ENCODE measurements at regions not wholly inside any gene's neighbourhood (a gene's known extent, or its start where the extent isn't known, plus 50 kb on each side); places are given as distances from the start of the nearest gene placed in this dataset.

DNA sequence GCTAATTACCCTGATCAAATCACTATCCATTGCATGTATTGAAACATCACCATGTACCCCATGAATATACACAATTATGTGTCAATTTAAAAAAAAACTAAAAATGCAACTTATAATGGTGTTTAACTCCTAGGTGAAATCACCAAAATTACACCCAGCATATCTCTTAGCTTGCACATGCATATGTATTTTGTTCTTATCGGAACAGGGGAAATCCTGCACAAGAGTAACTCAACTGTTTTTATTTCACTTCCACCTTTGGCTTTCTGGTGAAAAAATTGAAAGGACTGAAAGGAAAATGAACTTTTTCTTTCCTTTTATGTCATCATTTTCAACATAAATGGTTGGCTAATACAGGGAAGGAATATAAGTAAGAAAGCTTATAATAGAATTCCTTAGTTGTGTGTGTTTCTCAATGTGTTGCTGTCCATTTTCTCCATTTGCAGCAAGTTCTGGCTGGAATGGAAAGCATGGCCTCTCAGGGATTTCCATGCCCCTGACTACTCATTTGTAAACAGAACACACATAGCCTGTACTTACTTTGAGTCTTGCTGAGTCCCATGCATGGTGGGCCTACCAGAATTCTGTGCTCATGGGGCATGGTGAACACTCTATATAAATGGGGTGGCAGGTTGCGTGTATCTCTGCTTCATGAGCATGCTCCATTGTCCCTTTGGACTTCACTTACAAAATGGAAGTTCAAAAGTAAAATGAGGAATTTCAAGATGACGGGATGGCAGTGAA lies 462.0 kb downstream of the HS3ST3B1 start:
- no peak for DNase-seq (ENCODE audit: low read depth)

DNA sequence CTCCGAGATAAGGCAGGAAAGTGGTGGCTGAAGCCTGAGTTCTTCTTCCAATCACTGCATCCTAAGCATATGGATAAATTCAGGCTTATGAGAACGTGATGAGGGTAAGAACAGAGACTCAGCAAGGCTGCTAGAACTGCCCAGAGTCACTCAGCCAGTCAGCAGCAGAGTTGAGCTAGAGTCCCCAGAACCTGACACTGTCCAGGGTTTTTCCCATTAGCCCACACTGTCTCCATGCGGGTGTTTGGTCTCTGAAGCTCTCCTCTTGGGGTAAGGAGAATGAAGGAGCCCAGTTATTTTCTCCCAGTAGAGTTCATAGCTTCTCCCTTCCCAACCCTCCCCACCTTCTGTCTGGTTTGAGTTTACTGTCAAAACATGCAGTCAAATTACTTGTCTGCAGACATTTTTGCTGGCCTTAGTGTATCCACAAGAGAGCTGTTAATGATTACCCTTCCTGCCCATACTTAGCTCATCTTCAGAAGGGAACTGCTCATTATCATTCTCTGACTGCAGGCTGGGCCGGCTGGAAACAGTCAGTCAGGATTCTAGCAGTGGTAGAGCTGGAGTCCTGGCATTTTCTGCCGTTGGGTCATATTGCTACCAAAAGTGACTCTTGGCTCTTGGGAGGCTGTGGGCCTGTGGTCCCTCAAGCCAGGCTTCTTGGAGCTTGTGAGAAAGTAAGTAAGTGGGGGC lies 460.0 kb downstream of the HS3ST3B1 start:
- no peak for DNase-seq (ENCODE audit: low read depth)

GRCh38 chr17:14760212-14760611 lies 459.3 kb downstream of the HS3ST3B1 start:
- DNase-seq (ENCODE audit: low read depth) = no peak

DNA sequence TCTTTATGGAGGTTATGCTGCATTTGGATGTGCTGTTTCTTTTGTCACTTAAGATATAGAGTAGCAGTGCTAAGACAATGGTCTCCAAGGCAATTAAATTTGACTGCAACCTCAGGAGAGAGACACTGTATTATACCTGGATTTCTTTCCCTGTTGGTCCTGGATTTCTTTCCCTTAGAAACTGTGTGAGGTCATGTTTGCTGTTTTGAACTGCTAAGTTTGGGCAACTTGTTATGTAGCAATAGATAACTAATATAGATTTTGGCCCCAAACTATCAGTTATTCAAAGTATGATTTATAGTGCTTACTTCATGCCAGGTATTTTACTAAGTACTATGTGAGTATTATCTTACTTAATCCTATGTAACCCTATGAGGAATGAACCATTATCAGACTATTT lies 458.4 kb downstream of the HS3ST3B1 start:
- DNase-seq (ENCODE audit: low read depth) = no peak

- no peak for DNase-seq (ENCODE audit: low read depth)
Observed at GRCh38 chr17:14756479-14756878, 455.6 kb downstream of the HS3ST3B1 start.

DNA sequence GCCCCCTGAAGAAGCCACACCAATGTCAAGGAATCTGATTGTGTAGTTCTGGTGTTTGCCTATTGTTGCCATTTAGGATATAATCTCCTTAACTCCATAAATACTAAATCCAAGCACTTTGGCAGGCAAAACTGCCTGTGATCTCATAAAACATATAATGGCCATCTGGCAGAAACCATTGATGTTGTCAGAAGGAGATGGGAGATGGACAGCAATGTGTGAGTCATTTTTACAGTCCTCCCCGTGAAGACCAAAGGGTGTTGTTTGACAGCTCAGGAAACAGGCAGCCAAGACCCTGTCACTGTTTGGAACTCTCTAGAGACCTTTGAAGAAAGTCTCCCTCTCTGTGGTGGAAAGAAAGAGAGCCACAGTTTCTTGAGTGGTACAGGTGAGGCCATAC lies 454.1 kb downstream of the HS3ST3B1 start:
- no peak for DNase-seq (ENCODE audit: low read depth)

DNA sequence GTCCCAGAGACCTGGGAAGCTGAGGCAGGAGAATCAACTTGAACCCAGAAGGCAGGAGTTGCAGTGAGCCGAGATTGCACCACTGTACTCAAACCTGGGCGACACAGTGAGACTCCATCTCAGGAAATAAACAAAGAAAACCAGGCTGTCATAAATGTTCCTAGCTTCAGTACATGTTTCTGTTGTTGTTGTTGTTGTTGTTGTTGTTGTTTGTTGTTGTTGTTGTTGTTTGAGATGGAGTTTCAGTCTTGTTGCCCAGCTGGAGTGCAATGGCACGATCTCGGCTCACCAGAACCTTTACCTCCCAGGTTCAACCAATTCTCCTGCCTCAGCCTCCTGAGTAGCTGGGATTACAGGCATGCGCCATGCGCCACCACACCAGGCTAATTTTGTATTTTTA lies 452.5 kb downstream of the HS3ST3B1 start:
- DNase-seq (ENCODE audit: low read depth) = no peak

- no peak for DNase-seq (ENCODE audit: low read depth)
Observed at GRCh38 chr17:14752011-14752410, 451.1 kb downstream of the HS3ST3B1 start.

DNA sequence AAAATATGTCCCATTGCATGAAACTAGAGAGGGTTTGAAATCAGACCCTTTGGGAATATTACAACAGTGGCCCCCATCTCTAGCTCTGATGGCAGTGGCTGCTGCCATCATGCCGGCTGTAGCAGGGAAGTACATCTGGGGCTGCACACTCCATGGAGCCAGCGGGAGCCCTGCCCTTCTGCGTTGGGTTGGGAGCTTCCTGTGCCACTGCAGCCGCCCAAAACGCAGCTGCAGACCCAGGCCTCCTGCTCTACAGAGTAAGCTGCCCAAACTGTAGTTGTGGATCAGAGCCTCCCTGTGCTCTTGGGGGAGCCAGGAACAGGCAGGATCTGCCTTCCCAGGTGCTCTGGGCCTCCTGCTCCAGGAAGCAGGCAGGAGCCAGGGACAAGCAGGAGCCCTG lies 450.0 kb downstream of the HS3ST3B1 start:
- no peak for DNase-seq (ENCODE audit: low read depth)

DNA sequence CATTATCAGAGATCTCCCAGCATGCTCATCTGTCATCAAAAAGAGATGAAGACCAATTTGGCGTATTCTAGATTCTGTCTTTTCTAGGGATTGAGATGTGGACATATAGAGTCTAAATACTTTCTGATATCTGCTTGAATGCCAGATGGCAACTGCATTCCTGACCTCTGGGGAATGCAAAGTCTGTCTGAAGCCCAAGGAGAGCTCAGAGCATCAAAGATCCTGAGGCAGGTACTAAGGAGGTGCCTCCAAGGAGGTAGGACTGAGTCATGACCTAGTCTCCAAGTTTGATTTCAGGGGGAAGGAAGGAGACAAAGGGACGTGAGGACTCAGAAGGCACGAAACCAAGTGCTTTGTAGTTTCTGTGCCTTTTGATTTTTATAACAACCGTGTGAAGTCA lies 448.4 kb downstream of the HS3ST3B1 start:
- no peak for DNase-seq (ENCODE audit: low read depth)

DNA sequence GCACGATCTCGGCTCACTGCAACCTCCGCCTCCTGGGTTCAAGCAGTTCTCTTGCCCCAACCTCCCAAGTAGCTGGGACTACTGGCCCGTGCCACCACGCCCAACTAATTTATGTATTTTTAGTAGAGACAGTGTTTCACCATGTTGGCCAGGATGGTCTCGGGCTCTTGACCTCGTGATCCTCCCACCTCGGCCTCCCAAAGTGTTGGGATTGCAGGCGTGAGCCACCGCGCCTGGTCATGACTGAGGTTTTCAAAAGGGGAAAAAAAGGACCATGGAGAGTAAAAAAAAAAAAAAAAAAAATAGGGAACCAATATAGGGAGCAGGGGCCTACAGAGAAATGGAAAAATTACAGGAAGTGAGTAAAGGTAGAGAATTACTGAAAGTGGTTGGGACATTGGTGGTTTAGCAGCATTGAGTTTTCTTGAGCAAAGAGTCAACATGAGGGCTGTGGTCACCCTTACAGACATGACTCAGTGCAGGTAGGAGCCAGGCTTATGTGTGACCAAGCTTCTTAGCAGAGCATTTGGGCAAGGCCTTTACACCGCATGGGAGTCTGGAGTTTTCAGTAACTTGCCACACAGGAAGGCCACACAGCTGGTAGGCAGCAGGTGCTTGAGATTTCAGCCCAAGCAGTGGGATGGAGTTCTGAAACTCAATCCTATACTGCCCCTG lies 447.3 kb downstream of the HS3ST3B1 start:
- no peak for DNase-seq (ENCODE audit: low read depth)

GRCh38 chr17:14747603-14747950 lies 446.7 kb downstream of the HS3ST3B1 start:
- no peak for DNase-seq (ENCODE audit: low read depth)

DNA sequence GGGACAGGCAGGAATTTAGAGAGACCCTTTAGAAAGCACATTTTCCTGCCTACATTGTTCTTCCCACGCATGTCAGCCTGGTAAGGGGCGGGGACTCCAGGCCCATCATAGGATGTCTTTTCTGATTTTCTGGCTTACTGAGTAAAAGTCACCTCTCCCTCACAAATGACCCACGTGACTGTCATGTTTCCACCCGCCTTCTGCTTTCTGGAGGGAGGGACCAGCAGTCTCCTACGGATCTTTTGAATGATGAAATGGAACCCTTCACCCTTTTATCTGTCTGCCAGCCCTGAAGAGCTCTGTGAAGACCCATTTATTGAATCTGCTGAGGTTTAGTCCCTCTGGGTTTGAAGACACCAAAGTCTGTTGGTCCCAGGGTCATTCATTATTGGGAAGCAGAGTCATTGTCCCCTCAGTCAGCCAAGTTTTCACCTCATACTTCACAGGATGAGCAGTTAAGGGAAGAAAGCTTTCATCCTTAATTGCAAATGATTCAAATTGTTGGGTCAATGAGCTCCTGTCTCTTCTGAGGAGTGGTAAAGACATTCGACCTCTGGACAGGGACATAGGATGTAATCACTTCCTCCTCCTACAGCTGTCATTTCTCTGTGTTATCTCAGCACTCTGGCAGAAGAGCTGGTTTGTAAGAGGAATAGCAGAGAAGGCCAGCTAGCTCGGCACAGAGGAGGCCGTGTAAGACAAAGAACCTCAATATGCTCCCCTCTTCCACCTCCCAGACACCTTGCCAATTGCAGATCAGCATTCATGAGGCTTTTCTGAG lies 446.1 kb downstream of the HS3ST3B1 start:
- DNase-seq (ENCODE audit: low read depth) = no peak

GRCh38 chr17:14745541-14745940 lies 444.7 kb downstream of the HS3ST3B1 start:
- DNase-seq (ENCODE audit: low read depth) = no peak

DNA sequence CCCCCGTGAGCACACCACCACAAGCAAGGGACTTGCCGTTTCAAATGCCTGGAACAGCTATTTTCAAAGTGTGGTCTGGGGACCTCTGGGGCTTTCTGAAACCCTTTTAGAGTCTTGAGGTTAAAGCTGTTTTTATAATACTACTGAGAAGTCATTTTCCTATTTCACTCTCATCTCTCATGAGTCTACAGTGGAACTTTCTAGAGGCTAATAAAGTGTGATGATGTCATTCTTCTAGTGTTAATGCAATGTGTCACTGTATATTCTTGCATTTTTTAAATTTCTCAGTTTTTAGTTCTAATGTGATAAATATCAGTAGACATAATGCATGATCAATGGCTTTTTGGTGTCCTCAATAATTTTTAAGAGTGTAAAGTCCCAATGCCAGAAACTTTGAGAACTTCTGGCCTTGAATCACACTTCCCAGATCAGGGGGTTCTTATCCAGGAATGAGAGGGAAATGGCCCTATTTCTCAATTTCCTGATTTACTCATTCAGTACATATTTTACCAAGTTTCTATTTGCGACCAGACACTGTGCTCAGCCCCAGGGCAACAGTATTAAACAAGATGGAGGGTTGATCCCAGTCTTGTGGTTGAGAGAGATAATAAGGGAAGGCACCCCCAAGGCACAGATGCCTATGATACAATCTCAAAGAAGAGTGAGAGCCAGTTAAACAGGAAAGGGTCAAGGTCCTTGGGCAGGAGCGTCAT lies 444.0 kb downstream of the HS3ST3B1 start:
- no peak for DNase-seq (ENCODE audit: low read depth)

GRCh38 chr17:14741491-14741890 lies 440.6 kb downstream of the HS3ST3B1 start:
- DNase-seq (ENCODE audit: low read depth) = no peak

GRCh38 chr17:14739656-14740431 lies 439.0 kb downstream of the HS3ST3B1 start:
- DNase-seq (ENCODE audit: low read depth) = no peak

DNA sequence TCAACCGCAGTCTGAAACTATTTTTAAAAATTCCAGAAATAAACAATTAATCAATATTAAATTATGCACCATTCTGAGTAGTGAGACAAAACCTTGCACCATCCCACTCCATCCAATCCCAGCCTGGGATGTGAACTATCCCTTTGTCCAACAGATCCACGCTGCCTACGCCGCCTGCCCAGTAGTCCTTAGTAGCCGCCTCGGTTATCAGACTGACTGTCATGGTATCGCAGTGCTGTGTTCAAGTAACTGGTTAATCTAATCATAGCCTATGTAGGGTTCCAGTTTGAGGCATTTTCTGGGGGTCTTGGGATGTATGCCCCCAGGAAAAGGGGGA lies 437.7 kb downstream of the HS3ST3B1 start:
- no peak for DNase-seq (ENCODE audit: low read depth)

GRCh38 chr17:14737984-14738651 lies 437.2 kb downstream of the HS3ST3B1 start:
- peak; percentile 98 for DNase-seq (ENCODE audit: low read depth)

GRCh38 chr17:14736631-14737030 lies 435.8 kb downstream of the HS3ST3B1 start:
- no peak for DNase-seq (ENCODE audit: low read depth)

- no peak for DNase-seq (ENCODE audit: low read depth)
Observed at GRCh38 chr17:14733376-14733775, 432.5 kb downstream of the HS3ST3B1 start.
